Thyroid gland (tissue), 4 donors: ENCODE measurements at regions not wholly inside any gene's neighbourhood (a gene's known extent, or its start where the extent isn't known, plus 50 kb on each side); places are given as distances from the start of the nearest gene placed in this dataset.

Experiments
- CTCF ChIP-seq, 6 experiments: fragments of 200-600 bp in 3 of 6; fragments of 450-650 bp in 3 of 6; sonication (generic) in 3 of 6; IDR thresholded peaks; one replicate each; pipeline ENCODE4 v1.5.1; 2016 to 2019; ENCODE audit warnings: antibody characterized with exemption in 6 of 6, mild to moderate bottlenecking in 2 of 6, inconsistent platforms in 1 of 6, moderate library complexity in 1 of 6
- POLR2A ChIP-seq, 2 donors: fragments of 450-650 bp; IDR thresholded peaks; one replicate each; pipeline ENCODE4 v1.6.1; 2017; ENCODE audit warnings: antibody characterized with exemption in 2 of 2, mild to moderate bottlenecking in 2 of 2, moderate library complexity in 1 of 2

GRCh38 chr12:13552830-13553229, 356.3 kb downstream of the EMP1 start:
- TF ChIP-seq CTCF (IDR thresholded peaks at IDR 0.05) (no peak), POLR2A (IDR thresholded peaks at IDR 0.05) (no peak)
